ENCODE measurements at regions not wholly inside any gene's neighbourhood (a gene's known extent, or its start where the extent isn't known, plus 50 kb on each side); places are given as distances from the start of the nearest gene placed in this dataset.
A peak's percentile ranks its signal among the peaks of the same experiment; 100 is the strongest.

DNA sequence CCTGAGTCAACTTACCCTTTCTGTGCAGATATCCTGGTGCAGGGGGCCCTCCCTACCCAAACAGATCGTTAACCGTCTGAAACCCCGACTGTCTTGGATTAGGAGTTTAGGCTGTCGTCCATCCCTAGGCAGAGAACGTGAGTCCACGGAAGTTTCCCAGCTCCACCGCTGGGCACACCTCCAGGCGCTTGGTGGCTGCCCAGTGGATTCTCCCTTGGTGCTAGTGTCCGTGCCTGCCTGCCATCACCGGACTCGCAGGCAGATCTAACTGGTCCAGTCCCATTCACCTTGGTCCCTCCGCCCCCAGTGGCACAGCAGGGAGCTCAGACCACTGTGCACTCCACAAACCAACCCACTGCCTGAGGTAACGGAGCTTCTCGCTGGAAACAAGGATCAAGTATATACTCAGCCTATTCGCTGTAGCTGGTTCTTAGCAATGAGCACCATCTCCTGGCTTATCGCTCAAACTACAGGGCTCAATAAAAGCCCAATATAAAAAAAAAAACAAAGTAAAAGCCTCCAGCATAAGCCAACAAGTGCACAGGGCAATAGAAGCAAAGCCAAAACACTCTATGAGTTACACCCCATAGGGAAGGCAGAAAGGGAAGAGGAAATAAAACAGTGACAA, 79.5 kb upstream of the USP9Y start:
- no peak overlapping the region for H3K4me3 Mint-ChIP-seq
- no peaks in the 10 kb centered on the region for H3K4me1 Mint-ChIP-seq
- no peaks in the 10 kb centered on the region for H3K9me3 Mint-ChIP-seq
- ATAC-seq (replicated peaks): peak; percentile 26
- no peaks in the 10 kb centered on the region for H3K36me3 Mint-ChIP-seq (ENCODE audit: low read depth)
- no peaks in the 10 kb centered on the region for H3K27me3 Mint-ChIP-seq
- H3K27ac Mint-ChIP-seq: no peak overlapping the region

DNA sequence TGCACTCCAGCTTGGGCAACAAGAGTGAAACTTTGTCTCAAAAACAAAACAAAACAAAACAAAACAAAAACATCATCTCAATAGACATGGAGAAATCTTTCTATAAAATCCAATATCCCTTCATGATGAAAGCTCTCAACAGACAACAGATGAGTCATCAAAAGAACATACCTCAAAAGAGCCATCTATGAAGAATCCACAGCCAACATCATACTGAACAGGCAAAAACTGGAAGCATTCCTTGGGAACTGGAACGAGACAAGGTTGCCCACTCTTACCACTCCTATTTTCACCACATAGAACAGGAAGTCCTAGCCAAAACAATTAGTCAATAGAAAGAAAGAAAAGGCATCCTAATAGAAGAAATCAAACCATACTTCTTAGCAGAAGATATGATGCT, 77.8 kb upstream of the USP9Y start:
- Mint-ChIP-seq H3K4me3 (no peak overlapping the region), H3K4me1 (peaks cover 9% of the 10 kb centered on the region), H3K27me3 (no peaks in the 10 kb centered on the region), H3K27ac (no peak overlapping the region), H3K9me3 (no peaks in the 10 kb centered on the region), H3K36me3 (ENCODE audit: low read depth) (no peaks in the 10 kb centered on the region)
- no peak for ATAC-seq (replicated peaks)

- no peak overlapping the region for H3K4me3 Mint-ChIP-seq
- H3K27ac Mint-ChIP-seq: no peak overlapping the region
- no peaks in the 10 kb centered on the region for H3K9me3 Mint-ChIP-seq
- H3K36me3 Mint-ChIP-seq (ENCODE audit: low read depth): no peaks in the 10 kb centered on the region
- H3K4me1 Mint-ChIP-seq: no peaks in the 10 kb centered on the region
- ATAC-seq (replicated peaks): no peak
- no peaks in the 10 kb centered on the region for H3K27me3 Mint-ChIP-seq
Measured at GRCh38 chrY:12642986-12643385, 58.0 kb upstream of the USP9Y start.

DNA sequence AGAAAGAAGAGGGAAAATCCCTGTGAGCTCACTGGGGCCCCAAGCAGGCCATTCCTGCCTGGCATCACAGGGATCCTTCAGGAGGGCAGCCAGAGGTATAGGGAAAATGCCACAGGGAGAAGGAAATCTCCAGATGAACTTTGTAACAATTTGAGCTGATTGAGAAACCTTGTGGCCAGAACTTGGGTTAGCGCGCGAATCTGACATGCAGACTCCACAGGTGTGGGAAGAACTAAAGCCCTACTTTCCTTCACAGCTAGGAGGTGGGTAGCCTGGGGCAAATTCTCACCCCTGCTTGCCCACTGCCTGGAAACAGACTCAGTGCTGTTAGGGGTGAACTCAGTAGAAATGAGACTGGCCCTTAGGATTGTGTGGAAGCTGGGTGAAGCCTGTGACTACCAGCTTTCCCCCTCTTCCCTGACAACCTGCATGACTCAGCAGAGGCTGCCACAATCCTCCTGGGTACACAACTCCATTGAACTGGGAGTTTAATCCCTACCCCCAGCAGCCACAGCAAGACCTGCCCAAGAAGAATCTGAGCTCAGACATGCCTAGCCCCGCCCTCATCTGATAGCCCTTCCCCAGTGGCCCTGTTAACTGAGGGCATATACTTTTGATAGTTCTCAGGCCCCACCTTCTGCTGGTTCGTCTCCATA, 57.2 kb upstream of the USP9Y start:
- H3K27ac Mint-ChIP-seq: no peak overlapping the region
- H3K4me3 Mint-ChIP-seq: no peak overlapping the region
- H3K4me1 Mint-ChIP-seq: no peaks in the 10 kb centered on the region
- H3K36me3 Mint-ChIP-seq (ENCODE audit: low read depth): no peaks in the 10 kb centered on the region
- ATAC-seq (replicated peaks): no peak
- no peaks in the 10 kb centered on the region for H3K27me3 Mint-ChIP-seq
- H3K9me3 Mint-ChIP-seq: no peaks in the 10 kb centered on the region

GRCh38 chrY:12651095-12651494, 49.9 kb upstream of the USP9Y start:
- no peaks in the 10 kb centered on the region for H3K36me3 Mint-ChIP-seq (ENCODE audit: low read depth)
- no peaks in the 10 kb centered on the region for H3K4me1 Mint-ChIP-seq

More at GRCh38 chrY:12651095-12651494, 49.9 kb upstream of the USP9Y start:
- Mint-ChIP-seq H3K9me3 (no peaks in the 10 kb centered on the region), H3K4me3 (no peak overlapping the region), H3K27me3 (no peaks in the 10 kb centered on the region), H3K27ac (no peak overlapping the region)
- ATAC-seq (replicated peaks): no peak
